GM12892 (cell line): ENCODE measurements at regions not wholly inside any gene's neighbourhood (a gene's known extent, or its start where the extent isn't known, plus 50 kb on each side); places are given as distances from the start of the nearest gene placed in this dataset.

Experiments used
- DNase-seq: peaks from one replicate; pipeline ENCODE4 v3.0.0; 2011; ENCODE audit not compliant: insufficient read length
- FAIRE-seq: peaks from 2 replicates; lab custom pipeline; 2011; peaks lifted over from hg19 to GRCh38; lab: Jason Lieb, UNC
- POLR2A ChIP-seq: IDR thresholded peaks from 2 replicates; pipeline ENCODE4 v1.6.1; 2011; ENCODE audit warnings: low read depth, low read length, control low read depth
- POLR2AphosphoS5 ChIP-seq: IDR thresholded peaks from 2 replicates; pipeline ENCODE4 v1.6.1; 2011; ENCODE audit warnings: low read depth, low read length, control low read depth
- TAF1 ChIP-seq: IDR thresholded peaks from 2 replicates; pipeline ENCODE4 v1.6.1; 2011; ENCODE audit warnings: low read depth, mild to moderate bottlenecking, control low read depth, low read length, borderline replicate concordance

- no peak for TF ChIP-seq POLR2AphosphoS5
- no peak for TF ChIP-seq POLR2A
- no peak for TF ChIP-seq TAF1
- no peak for FAIRE-seq
- DNase-seq, result no peak
Observed at GRCh38 chr9:118782790-118783463, 586.3 kb downstream of the BRINP1 start.

- no peak for DNase-seq
- FAIRE-seq, result no peak
- TF ChIP-seq POLR2A (no peak), POLR2AphosphoS5 (no peak), TAF1 (no peak)
Observed at GRCh38 chr9:118784033-118784432, 585.2 kb downstream of the BRINP1 start.

- DNase-seq, result no peak
- TF ChIP-seq POLR2AphosphoS5, result no peak
- FAIRE-seq, result no peak
Observed at GRCh38 chr9:118785456-118785855, 583.8 kb downstream of the BRINP1 start.

GRCh38 chr9:118786877-118787276 is 582.4 kb downstream of the BRINP1 start:
- TF ChIP-seq POLR2A (no peak), TAF1 (no peak), POLR2AphosphoS5 (no peak)
- no peak for FAIRE-seq
- DNase-seq, result no peak

- TF ChIP-seq POLR2A (no peak), POLR2AphosphoS5 (no peak), TAF1 (no peak)
- DNase-seq (no peak), FAIRE-seq (no peak)
Observed at GRCh38 chr9:118809160-118809625, 560.0 kb downstream of the BRINP1 start.

- FAIRE-seq (no peak), DNase-seq (no peak)
- no peak for TF ChIP-seq POLR2A
- no peak for TF ChIP-seq POLR2AphosphoS5
- TF ChIP-seq TAF1, result no peak
Observed at GRCh38 chr9:118829334-118829733, 539.9 kb downstream of the BRINP1 start.

GRCh38 chr9:118832371-118832770 is 536.9 kb downstream of the BRINP1 start:
- FAIRE-seq (no peak), DNase-seq (no peak)
- no peak for TF ChIP-seq TAF1
- TF ChIP-seq POLR2AphosphoS5, result no peak
- TF ChIP-seq POLR2A, result no peak

GRCh38 chr9:118836891-118837290 is 532.3 kb downstream of the BRINP1 start:
- DNase-seq, result no peak
- FAIRE-seq, result no peak
- TF ChIP-seq POLR2A, result no peak
- TF ChIP-seq TAF1, result no peak
- no peak for TF ChIP-seq POLR2AphosphoS5

GRCh38 chr9:118871531-118871930 is 497.7 kb downstream of the BRINP1 start:
- no peak for DNase-seq
- TF ChIP-seq POLR2A, result no peak
- FAIRE-seq, result no peak

- TF ChIP-seq POLR2AphosphoS5 (no peak), TAF1 (no peak)
- FAIRE-seq, result no peak
- DNase-seq, result no peak
Observed at GRCh38 chr9:118882684-118883083, 486.6 kb downstream of the BRINP1 start.

GRCh38 chr9:118883411-118883810 is 485.8 kb downstream of the BRINP1 start:
- no peak for DNase-seq
- FAIRE-seq, result no peak
- TF ChIP-seq POLR2AphosphoS5 (no peak), TAF1 (no peak), POLR2A (no peak)

- no peak for DNase-seq
- TF ChIP-seq POLR2AphosphoS5 (no peak), POLR2A (no peak), TAF1 (no peak)
- no peak for FAIRE-seq
Observed at GRCh38 chr9:118891213-118891612, 478.0 kb downstream of the BRINP1 start.

GRCh38 chr9:118896324-118897000 is 472.8 kb downstream of the BRINP1 start:
- TF ChIP-seq TAF1, result no peak
- TF ChIP-seq POLR2AphosphoS5, result no peak
- no peak for TF ChIP-seq POLR2A
- FAIRE-seq (no peak), DNase-seq (no peak)
